ENCODE measurements at regions not wholly inside any gene's neighbourhood (a gene's known extent, or its start where the extent isn't known, plus 50 kb on each side); places are given as distances from the start of the nearest gene placed in this dataset.

- TF ChIP-seq CTCF (IDR thresholded peaks at IDR 0.05; ENCODE audit: insufficient read depth, low read depth, low read length) (no peak), EZH2 (IDR thresholded peaks at IDR 0.05; ENCODE audit: insufficient read depth, low read length) (no peak)
These were observed 200.5 kb upstream of the ACTBL2 start for GRCh38 chr5:57683036-57683630.
